Hepatocyte (in vitro differentiated cells): ENCODE measurements at regions not wholly inside any gene's neighbourhood (a gene's known extent, or its start where the extent isn't known, plus 50 kb on each side); places are given as distances from the start of the nearest gene placed in this dataset.

Source experiments
- EZH2 ChIP-seq: fragments of 200-600 bp; sonication (generic); IDR thresholded peaks from 2 replicates; pipeline ENCODE4 v1.6.1; 2016; ENCODE audit warnings: antibody characterized with exemption, mild to moderate bottlenecking, borderline replicate concordance
- EZH2phosphoT487 ChIP-seq: fragments of 200-600 bp; sonication (generic); IDR thresholded peaks from one replicate; pipeline ENCODE4 v1.6.1; 2018; ENCODE audit warnings: antibody characterized with exemption, mild to moderate bottlenecking, low read depth, moderate library complexity; ENCODE audit not compliant: unreplicated experiment, severe bottlenecking
- TF ChIP-seq, protein P1 (sequence below): fragments of 200-600 bp; sonication (generic); IDR thresholded peaks from 2 replicates; pipeline ENCODE4 v1.5.1; 2016; ENCODE audit warnings: antibody characterized with exemption, mild to moderate bottlenecking; ENCODE audit not compliant: poor library complexity

DNA sequence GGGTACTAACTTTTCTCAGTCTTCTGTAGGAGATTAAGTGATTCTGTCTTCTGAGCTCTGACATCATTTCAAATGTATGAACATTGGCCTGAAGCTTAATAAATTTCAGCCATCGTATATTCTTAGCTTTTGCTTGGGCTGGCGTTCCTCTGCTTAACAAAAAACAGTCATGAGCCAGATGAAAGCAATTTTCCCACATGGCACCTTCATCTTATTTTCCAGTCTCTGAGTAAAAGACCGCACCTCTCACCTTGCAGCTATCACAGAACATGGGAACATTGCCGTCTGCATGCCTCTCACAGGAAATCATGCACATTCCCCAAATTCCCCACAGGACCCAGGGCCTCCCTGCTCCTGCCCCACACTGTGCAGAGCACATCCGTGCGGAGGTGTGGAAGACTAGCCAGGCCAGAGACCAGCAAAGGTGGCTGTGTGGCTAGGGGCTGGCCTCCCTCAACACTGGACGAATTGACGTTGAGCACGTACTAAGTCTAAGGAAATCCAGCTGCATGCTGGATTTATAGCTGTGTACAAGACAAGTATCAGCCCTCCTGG, 531.8 kb upstream of the ID2 start:
- TF ChIP-seq, protein P1, sequence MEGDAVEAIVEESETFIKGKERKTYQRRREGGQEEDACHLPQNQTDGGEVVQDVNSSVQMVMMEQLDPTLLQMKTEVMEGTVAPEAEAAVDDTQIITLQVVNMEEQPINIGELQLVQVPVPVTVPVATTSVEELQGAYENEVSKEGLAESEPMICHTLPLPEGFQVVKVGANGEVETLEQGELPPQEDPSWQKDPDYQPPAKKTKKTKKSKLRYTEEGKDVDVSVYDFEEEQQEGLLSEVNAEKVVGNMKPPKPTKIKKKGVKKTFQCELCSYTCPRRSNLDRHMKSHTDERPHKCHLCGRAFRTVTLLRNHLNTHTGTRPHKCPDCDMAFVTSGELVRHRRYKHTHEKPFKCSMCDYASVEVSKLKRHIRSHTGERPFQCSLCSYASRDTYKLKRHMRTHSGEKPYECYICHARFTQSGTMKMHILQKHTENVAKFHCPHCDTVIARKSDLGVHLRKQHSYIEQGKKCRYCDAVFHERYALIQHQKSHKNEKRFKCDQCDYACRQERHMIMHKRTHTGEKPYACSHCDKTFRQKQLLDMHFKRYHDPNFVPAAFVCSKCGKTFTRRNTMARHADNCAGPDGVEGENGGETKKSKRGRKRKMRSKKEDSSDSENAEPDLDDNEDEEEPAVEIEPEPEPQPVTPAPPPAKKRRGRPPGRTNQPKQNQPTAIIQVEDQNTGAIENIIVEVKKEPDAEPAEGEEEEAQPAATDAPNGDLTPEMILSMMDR, result no peak
- TF ChIP-seq EZH2 (no peak), EZH2phosphoT487 (no peak)
